ENCODE measurements at regions not wholly inside any gene's neighbourhood (a gene's known extent, or its start where the extent isn't known, plus 50 kb on each side); places are given as distances from the start of the nearest gene placed in this dataset.

DNA sequence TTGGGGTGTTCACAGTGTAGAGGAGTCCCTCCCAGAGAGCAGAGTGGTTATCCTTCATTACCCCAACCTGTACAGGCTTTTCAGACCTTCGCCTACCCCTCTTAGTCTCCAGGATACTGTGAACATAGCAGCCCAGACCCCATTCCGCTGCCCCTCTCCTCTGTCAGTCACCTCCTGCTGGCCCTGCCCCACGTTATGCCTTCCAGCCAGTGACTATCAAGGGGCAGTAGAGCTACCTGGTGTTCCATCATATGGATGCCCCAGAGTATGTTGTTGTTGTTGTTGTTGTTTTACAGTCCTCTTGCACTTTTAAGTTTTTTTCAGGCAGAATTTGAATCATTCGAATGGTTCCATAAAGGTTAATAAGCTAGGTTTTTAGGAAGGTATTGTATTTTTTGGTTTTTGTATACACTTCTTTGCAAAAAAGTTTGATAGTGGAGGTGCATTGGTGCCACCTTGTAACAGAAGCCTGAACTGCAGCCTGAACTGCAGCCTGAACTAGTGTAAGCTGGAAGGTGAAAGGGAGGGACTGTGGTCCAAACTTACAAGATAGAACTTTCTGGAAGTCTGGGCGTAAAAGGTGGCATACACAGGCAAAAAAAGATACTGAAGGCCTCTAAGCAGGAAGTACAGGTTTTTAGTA, 101.4 kb upstream of the RAB40AL start:
- DNase-seq (ENCODE audit: extremely low spot score), result no peak
- ChIA-PET CTCF (interaction anchor here (1.1 kb wide), 1 partner anchor 9 kb away, joined by 4 read pairs; no protein-coding TSS in a partner anchor), POLR2A (no interaction called here)
- TF ChIP-seq, protein P1, sequence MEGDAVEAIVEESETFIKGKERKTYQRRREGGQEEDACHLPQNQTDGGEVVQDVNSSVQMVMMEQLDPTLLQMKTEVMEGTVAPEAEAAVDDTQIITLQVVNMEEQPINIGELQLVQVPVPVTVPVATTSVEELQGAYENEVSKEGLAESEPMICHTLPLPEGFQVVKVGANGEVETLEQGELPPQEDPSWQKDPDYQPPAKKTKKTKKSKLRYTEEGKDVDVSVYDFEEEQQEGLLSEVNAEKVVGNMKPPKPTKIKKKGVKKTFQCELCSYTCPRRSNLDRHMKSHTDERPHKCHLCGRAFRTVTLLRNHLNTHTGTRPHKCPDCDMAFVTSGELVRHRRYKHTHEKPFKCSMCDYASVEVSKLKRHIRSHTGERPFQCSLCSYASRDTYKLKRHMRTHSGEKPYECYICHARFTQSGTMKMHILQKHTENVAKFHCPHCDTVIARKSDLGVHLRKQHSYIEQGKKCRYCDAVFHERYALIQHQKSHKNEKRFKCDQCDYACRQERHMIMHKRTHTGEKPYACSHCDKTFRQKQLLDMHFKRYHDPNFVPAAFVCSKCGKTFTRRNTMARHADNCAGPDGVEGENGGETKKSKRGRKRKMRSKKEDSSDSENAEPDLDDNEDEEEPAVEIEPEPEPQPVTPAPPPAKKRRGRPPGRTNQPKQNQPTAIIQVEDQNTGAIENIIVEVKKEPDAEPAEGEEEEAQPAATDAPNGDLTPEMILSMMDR (IDR thresholded peaks at IDR 0.05; ENCODE audit: control extremely low read depth, extremely low read depth, low read depth, missing control alignments), result peak; percentile 38

DNA sequence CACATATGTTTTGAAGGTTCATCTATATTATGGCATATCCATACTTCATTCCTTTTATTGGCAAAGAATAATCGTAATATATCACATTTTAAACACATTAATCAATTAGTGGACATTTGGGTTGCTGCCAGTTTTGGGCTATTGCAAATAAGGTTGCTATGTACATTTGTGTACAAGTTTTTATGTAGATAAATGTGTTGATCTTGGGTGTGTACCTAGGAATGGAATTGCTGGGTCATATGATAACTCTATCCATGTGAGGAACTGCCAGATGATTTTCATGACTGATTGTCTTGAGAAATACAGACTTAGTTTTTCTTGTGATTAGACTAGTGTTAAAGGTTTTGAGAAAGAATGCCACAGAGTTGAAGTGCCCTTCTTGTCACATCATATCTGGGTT, 99.2 kb upstream of the RAB40AL start:
- DNase-seq (ENCODE audit: extremely low spot score), result no peak
- CTCF ChIA-PET, result no interaction called here
- TF ChIP-seq, protein P1 (IDR thresholded peaks at IDR 0.05; ENCODE audit: control extremely low read depth, extremely low read depth, low read depth, missing control alignments), result no peak
- POLR2A ChIA-PET, result no interaction called here

DNA sequence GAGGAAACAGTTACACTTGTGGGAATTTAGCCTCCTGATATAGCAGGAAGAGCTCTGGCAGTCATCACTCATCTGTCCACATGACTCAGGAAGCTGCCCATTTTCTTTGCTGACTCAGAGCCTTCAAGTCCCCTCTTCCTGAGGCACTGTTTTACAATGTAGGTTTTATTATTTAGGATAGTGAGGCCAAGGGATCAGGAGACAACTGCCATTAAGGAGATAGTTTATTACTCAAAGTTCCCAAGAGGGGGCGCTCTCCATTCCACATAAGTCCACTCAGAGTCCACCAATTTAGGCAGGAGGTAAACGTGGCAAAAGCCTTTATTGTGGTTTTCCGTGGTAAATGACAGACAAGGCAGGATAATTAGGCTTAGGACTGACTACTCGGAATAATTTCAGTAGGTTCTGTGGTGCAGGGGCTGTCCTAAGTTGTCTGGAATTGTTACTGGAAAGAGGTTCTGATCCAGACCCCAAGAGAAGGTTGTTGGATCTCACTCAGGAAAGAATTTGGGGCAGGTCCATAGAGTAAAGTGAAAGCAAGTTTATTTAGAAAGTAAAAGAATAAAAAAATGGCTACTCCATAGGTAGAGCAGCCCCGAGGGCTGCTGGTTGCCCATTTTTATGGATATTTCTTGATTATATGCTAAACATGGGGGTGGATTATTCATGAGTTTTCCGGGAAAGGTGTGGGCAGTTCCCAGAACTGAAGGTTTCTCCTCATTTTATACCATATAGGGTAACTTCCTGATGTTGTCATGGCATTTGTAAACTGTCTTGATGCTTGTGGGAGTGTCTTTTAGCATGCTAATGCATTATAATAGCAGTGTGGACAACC, 96.0 kb upstream of the RAB40AL start:
- TF ChIP-seq, protein P1 (IDR thresholded peaks at IDR 0.05; ENCODE audit: control extremely low read depth, extremely low read depth, low read depth, missing control alignments), result no peak
- no peak for DNase-seq (ENCODE audit: extremely low spot score)
- POLR2A ChIA-PET, result no interaction called here
- CTCF ChIA-PET, result interaction anchor here (1.0 kb wide), 1 partner anchor 9 kb away, joined by 4 read pairs; no protein-coding TSS in a partner anchor

DNA sequence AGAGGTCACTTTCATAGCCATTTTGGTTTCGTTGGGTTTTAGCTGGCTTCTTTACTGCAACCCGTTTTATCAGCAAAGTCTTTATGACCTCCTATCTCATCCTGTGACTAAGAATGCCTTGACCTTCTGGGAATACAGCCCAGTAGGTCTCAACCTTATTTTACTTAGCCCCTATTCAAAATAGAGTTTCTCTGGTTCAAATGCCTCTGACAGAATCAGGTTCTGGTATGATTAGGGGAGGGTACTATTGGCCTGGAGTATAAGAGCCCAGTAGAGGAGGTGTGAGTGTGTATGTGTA, 95.4 kb upstream of the RAB40AL start:
- DNase-seq (ENCODE audit: extremely low spot score), result no peak
- ChIA-PET CTCF (no interaction called here), POLR2A (no interaction called here)
- TF ChIP-seq, protein P1 (IDR thresholded peaks at IDR 0.05; ENCODE audit: control extremely low read depth, extremely low read depth, low read depth, missing control alignments), result no peak

DNA sequence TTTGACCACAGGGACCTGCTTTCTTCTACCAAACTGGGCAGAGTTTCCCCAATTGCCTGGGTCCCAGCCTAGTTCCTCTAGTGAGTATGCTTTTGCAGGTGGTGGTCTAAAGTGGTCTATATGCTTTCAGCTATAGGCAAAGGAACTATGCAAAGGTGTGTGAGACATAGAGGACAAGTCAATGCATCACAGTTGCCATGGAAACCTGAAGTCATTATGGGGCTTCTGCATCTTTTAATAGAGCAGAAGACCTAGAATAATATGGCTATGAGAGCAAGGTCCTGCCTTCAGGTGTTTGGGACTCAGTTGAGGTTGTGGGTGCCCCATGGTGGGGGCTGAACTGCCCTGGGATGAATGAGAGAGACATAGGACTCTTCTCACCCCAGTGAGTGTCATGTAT, 92.1 kb upstream of the RAB40AL start:
- CTCF ChIA-PET, result interaction anchor here (1.1 to 1.2 kb wide), 3 partner anchors 9 to 19 kb away, joined by 3 to 4 read pairs (median 3); no protein-coding TSS in a partner anchor
- POLR2A ChIA-PET, result no interaction called here
- no peak for DNase-seq (ENCODE audit: extremely low spot score)
- TF ChIP-seq, protein P1 (IDR thresholded peaks at IDR 0.05; ENCODE audit: control extremely low read depth, extremely low read depth, low read depth, missing control alignments), result no peak

DNA sequence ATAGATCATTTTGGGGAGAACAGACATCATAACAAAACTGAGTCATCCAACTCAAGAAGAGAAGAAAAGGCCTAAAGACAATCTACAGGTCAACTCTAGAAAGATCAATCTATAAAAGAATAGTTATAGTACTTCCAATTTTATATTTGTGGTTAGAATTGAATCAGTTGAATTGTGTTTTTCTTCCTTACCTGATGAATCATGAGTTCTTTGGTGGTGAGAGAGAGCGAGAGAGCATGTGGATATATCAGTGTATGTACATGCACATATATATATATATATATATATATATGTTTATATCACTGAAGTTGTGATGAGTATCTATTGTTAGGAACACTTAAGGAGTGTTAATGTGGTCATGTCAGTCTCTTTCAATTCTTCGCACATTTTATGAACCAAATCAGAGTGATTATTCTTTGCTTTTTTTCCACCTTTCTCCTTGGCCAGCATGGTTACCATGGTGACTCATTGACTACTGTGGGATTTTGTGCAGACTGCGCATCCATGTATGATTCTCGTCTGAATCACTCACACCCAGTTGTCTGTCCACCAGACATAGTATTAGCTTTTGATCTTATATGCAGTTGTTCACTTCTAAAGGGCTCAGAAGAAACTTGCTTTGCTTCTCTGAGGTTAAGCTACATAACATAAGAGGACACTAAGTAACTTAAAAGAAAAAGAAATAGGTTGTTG, 90.4 kb upstream of the RAB40AL start:
- DNase-seq (ENCODE audit: extremely low spot score), result no peak

More for the DNA sequence above, 90.4 kb upstream of the RAB40AL start:
- CTCF ChIA-PET, result no interaction called here
- POLR2A ChIA-PET, result no interaction called here
- TF ChIP-seq, protein P1 (IDR thresholded peaks at IDR 0.05; ENCODE audit: control extremely low read depth, extremely low read depth, low read depth, missing control alignments), result no peak

Measured in GM10248 (cell line).